Ishikawa (cell line): ENCODE measurements at regions not wholly inside any gene's neighbourhood (a gene's known extent, or its start where the extent isn't known, plus 50 kb on each side); places are given as distances from the start of the nearest gene placed in this dataset.

Experiments used
- CEBPB ChIP-seq: IDR thresholded peaks from 2 replicates; pipeline ENCODE4 v1.6.1; 2012
- CREB1 ChIP-seq: IDR thresholded peaks from 2 replicates; pipeline ENCODE4 v1.6.1; 2012; ENCODE audit warnings: low read depth
- EGR1 ChIP-seq: IDR thresholded peaks from 2 replicates; pipeline ENCODE4 v1.6.1; 2012
- EP300 ChIP-seq: IDR thresholded peaks from 2 replicates; pipeline ENCODE4 v1.6.1; 2012; ENCODE audit warnings: borderline replicate concordance
- FOXM1 ChIP-seq: IDR thresholded peaks from 2 replicates; pipeline ENCODE4 v1.6.1; 2012; ENCODE audit warnings: low read depth, borderline replicate concordance
- MAX ChIP-seq: IDR thresholded peaks from 2 replicates; pipeline ENCODE4 v1.6.1; 2012
- NFIC ChIP-seq: IDR thresholded peaks from 2 replicates; pipeline ENCODE4 v1.6.1; 2012
- RAD21 ChIP-seq: IDR thresholded peaks from 2 replicates; pipeline ENCODE4 v1.6.1; 2012; ENCODE audit warnings: low read depth
- REST ChIP-seq: IDR thresholded peaks from 2 replicates; pipeline ENCODE4 v1.6.1; 2012; ENCODE audit warnings: low read depth, mild to moderate bottlenecking
- TAF1 ChIP-seq: IDR thresholded peaks from 2 replicates; pipeline ENCODE4 v1.6.1; 2012; ENCODE audit warnings: low read depth, mild to moderate bottlenecking
- TCF12 ChIP-seq: IDR thresholded peaks from 2 replicates; pipeline ENCODE4 v1.6.1; 2012; ENCODE audit warnings: low read depth
- TEAD4 ChIP-seq: IDR thresholded peaks from 2 replicates; pipeline ENCODE4 v1.6.1; 2012
- USF1 ChIP-seq: IDR thresholded peaks from 2 replicates; pipeline ENCODE4 v1.6.1; 2012
- YY1 ChIP-seq: IDR thresholded peaks from 2 replicates; pipeline ENCODE4 v1.6.1; 2012; ENCODE audit warnings: low read depth
- ZBTB7A ChIP-seq: IDR thresholded peaks from 2 replicates; pipeline ENCODE4 v1.6.1; 2012; ENCODE audit warnings: low read depth

- TF ChIP-seq YY1 (no peak), RAD21 (no peak), NFIC (no peak), CEBPB (no peak), TAF1 (no peak), ZBTB7A (no peak), REST (no peak), TEAD4 (no peak), EP300 (no peak), CREB1 (no peak), FOXM1 (no peak), MAX (no peak), USF1 (no peak)
These were observed 79.5 kb downstream of the IRF2BPL start for GRCh38 chr14:76948976-76949375.

- TF ChIP-seq ZBTB7A, result 0 out of 2 replicates have a peak, but pooled peaks have one; percentile 60
- TF ChIP-seq CREB1, result no peak
- no peak for TF ChIP-seq EGR1
- 0 out of 2 replicates have a peak, but pooled peaks have one; percentile 26 for TF ChIP-seq TAF1
- no peak; the same call in 1 of the 2 replicates for TF ChIP-seq MAX
- TF ChIP-seq USF1, result peak; percentile 57
- no peak for TF ChIP-seq NFIC
- TF ChIP-seq YY1, result no peak
- no peak for TF ChIP-seq REST
These were observed 80.1 kb downstream of the IRF2BPL start for GRCh38 chr14:76948213-76948947.

- TF ChIP-seq FOXM1 (no peak), USF1 (no peak), YY1 (no peak), TCF12 (no peak), ZBTB7A (no peak), REST (no peak), EP300 (no peak), CEBPB (no peak), NFIC (no peak)
These were observed 80.7 kb downstream of the IRF2BPL start for GRCh38 chr14:76947838-76948184.

GRCh38 chr14:76947078-76947837 lies 81.2 kb downstream of the IRF2BPL start:
- peak; percentile 77 for TF ChIP-seq FOXM1
- TF ChIP-seq RAD21, result peak; percentile 63
- TF ChIP-seq NFIC, result peak; percentile 91
- TF ChIP-seq CREB1, result no peak
- TF ChIP-seq REST, result no peak
- peak; percentile 56 for TF ChIP-seq TEAD4
- no peak; the same call in 1 of the 2 replicates for TF ChIP-seq CEBPB
- peak; percentile 86 for TF ChIP-seq EP300
- TF ChIP-seq USF1, result 0 out of 2 replicates have a peak, but pooled peaks have one; percentile 40
- TF ChIP-seq YY1, result 0 out of 2 replicates have a peak, but pooled peaks have one; percentile 36
- peak; percentile 83 for TF ChIP-seq TCF12
- peak; percentile 96 for TF ChIP-seq MAX
- no peak; the same call in 1 of the 2 replicates for TF ChIP-seq TAF1
- no peak; the same call in 1 of the 2 replicates for TF ChIP-seq ZBTB7A
- TF ChIP-seq EGR1, result no peak
